Mucosa of descending colon (tissue), 3 donors: ENCODE measurements at regions not wholly inside any gene's neighbourhood (a gene's known extent, or its start where the extent isn't known, plus 50 kb on each side); places are given as distances from the start of the nearest gene placed in this dataset.

ENCODE experiments used
- ATAC-seq: fragments of 200-7000 bp; cut with Tn5 transposase; one replicate; pipeline ENCODE4 v1.9.1; 2020; ENCODE audit warnings: mild to moderate bottlenecking, moderate library complexity
- DNase-seq, 3 donors: peaks; one replicate each; pipeline ENCODE4 v3.0.0-alpha.2; 2020
- H3K36me3 ChIP-seq: fragments of 200-600 bp; one replicate; pipeline ENCODE4 v1.8.0; 2021; ENCODE audit warnings: low read depth, mild to moderate bottlenecking
- H3K4me1 ChIP-seq: fragments of 200-600 bp; one replicate; pipeline ENCODE4 v1.8.0; 2021; ENCODE audit warnings: low read depth, mild to moderate bottlenecking
- H3K4me3 ChIP-seq: fragments of 200-600 bp; one replicate; pipeline ENCODE4 v1.8.0; 2021; ENCODE audit warnings: mild to moderate bottlenecking
- H3K9me3 ChIP-seq: fragments of 200-600 bp; one replicate; pipeline ENCODE4 v1.8.0; 2021; ENCODE audit warnings: mild to moderate bottlenecking
- intact Hi-C, 2 donors: fragments of 100-400 bp; cut with DNase I in 1 of 2; cut with micrococcal nuclease in 1 of 2; formaldehyde crosslinking; loops; one replicate each; pipeline versions ENCODE4 v1.11.0 to v1.11.1; 2022; cut with DNase I, micrococcal nuclease
- TF ChIP-seq, protein P1 (sequence below): fragments of 200-600 bp; IDR thresholded peaks from one replicate; pipeline ENCODE4 v1.8.0; 2022; ENCODE audit warnings: antibody characterized with exemption, mild to moderate bottlenecking
- donor health status: DM: no; HTN: no; CAD: no; lungs with moderate emphysema.
- donor health status: DM: no; HTN: no; CAD: no.
- donor health status: DM: no; HTN: yes; CAD: no.

DNA sequence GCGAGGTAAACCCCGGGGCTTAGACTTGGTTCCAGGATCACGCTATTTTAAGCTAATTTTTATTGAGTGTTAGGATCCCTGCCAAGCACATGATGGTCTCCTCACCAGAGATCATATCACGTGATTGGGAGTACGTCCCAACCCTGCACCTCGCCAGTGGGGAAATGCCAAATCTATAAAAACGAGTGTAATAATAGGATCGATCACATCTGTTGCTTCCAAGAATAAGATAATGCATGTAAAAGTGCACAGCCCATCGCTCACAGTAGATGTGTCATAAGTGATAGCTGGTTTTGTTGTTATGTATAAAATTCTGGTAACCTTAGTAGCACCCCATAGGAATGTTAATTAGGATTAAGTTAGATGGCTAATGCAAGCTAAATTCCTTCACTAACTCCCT is 581.0 kb upstream of the TMEM132C start:
- TF ChIP-seq, protein P1, sequence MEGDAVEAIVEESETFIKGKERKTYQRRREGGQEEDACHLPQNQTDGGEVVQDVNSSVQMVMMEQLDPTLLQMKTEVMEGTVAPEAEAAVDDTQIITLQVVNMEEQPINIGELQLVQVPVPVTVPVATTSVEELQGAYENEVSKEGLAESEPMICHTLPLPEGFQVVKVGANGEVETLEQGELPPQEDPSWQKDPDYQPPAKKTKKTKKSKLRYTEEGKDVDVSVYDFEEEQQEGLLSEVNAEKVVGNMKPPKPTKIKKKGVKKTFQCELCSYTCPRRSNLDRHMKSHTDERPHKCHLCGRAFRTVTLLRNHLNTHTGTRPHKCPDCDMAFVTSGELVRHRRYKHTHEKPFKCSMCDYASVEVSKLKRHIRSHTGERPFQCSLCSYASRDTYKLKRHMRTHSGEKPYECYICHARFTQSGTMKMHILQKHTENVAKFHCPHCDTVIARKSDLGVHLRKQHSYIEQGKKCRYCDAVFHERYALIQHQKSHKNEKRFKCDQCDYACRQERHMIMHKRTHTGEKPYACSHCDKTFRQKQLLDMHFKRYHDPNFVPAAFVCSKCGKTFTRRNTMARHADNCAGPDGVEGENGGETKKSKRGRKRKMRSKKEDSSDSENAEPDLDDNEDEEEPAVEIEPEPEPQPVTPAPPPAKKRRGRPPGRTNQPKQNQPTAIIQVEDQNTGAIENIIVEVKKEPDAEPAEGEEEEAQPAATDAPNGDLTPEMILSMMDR: no peak
- Histone ChIP-seq H3K36me3 (no peaks in the 10 kb centered on the region), H3K4me3 (no peak overlapping the region), H3K4me1 (no peaks in the 10 kb centered on the region), H3K9me3 (no peaks in the 10 kb centered on the region)
- ATAC-seq (no peak), DNase-seq (no peak)
- intact Hi-C loops: no loop called here

DNA sequence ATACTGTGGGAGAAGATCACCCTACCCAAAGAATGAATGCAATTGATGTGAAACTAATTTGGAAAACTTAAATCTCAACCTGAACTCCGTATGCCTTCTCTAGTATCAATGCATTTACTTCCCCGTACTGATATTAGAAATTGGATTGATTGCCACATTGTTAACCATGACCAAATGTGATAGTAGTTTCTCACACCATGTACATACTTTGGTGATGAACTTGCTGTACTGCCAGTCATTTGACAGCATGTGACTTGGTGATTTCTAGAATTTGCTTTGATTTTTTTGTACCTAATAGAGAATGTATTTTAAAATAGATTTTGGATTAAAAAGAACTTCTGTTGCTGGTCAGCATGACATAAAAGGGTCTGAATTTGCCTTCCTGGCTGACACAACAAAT is 579.8 kb upstream of the TMEM132C start:
- DNase-seq: no peak
- no peaks in the 10 kb centered on the region for H3K36me3 ChIP-seq
- H3K4me1 ChIP-seq: no peaks in the 10 kb centered on the region
- TF ChIP-seq, protein P1: no peak
- no peak overlapping the region for H3K4me3 ChIP-seq
- no peak for ATAC-seq
- intact Hi-C loops: no loop called here
- no peaks in the 10 kb centered on the region for H3K9me3 ChIP-seq

DNA sequence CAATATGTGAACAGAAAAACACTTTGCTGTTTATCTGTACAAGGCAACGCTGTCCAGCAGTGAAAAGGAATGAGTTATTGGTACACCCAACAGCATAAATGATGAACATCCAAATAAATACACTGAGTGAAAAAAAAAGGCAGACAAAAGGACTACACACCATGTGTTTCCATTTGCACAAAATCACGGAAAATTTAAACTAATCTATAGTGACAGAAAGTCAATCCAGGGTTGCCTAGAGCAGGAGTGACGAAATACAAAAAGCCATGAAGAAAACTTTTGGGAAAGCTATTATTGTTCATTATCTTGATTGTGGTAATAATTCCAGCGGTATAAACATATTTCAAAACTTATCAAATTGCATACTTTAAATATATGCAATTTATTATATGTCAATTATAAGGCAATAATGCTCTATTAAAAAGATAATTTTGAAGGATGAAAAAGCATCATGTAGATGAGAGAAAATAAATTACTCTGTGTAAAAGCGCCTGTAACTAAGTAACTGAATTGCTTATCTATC is 578.0 kb upstream of the TMEM132C start:
- H3K4me1 ChIP-seq: no peaks in the 10 kb centered on the region
- TF ChIP-seq, protein P1: no peak
- ATAC-seq: no peak
- no peaks in the 10 kb centered on the region for H3K36me3 ChIP-seq
- intact Hi-C loops: no loop called here
- no peaks in the 10 kb centered on the region for H3K9me3 ChIP-seq
- DNase-seq: no peak
- no peak overlapping the region for H3K4me3 ChIP-seq

DNA sequence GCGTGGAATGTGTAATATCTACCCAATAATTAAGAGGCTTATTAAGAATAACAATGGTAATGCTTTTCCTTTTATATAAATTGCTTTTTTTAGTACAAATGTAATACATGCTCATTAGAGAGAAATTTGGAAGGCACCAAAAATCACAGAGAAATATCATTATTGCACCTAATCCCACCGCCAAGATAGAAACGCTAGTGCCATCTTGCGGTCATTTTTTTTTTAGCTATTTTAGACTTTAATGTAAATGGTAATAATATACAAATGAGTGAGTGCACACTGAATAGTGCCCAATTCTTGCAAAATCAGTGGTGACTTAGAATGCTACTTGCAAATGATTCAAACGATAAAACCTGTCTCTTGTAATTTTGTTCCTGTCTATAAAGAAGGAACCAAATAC is 576.8 kb upstream of the TMEM132C start:
- no peaks in the 10 kb centered on the region for H3K9me3 ChIP-seq
- intact Hi-C loops: no loop called here
- no peak overlapping the region for H3K4me3 ChIP-seq
- TF ChIP-seq, protein P1: no peak
- no peaks in the 10 kb centered on the region for H3K4me1 ChIP-seq
- H3K36me3 ChIP-seq: no peaks in the 10 kb centered on the region
- no peak for DNase-seq
- no peak for ATAC-seq

DNA sequence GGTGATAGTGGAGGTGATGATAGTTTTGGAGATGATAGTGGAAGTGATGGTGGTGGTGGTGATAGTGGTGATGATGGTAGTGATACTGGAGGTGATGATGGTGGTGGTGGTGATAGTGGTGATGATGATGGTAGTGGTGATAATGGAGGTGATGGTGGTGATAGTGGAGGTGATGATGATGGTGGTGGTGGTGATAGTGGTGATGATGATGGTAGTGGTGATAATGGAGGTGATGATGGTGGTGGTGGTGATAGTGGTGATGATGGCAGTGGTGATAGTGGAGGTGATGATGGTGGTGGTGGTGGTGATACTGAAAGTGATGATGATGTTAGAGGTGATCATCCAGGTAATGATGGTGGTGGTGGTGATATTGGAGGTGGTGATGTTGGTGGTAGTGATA is 570.0 kb upstream of the TMEM132C start:
- Histone ChIP-seq H3K4me1 (no peaks in the 10 kb centered on the region), H3K36me3 (no peaks in the 10 kb centered on the region), H3K9me3 (no peaks in the 10 kb centered on the region), H3K4me3 (no peak overlapping the region)
- intact Hi-C loops: no loop called here
- TF ChIP-seq, protein P1: no peak
- no peak for DNase-seq
- no peak for ATAC-seq

DNA sequence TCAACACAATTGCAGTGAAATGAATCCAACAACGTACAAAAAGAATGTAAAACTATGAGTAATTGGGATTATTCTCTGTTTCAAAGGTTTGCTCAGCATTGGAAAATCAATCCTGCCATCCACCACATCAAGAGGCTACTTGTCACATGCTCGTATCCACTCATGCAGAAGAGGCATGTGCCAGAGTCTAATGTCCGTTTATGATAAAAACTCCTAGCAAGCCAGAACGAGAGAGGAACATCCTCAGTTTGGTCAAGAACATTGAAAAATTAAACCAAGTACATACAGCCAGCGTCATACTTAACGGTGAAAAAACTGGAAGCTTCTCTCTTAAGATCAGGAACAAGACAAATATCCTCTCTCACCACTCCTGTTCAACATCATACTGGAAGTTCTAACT is 563.9 kb upstream of the TMEM132C start:
- H3K9me3 ChIP-seq: no peaks in the 10 kb centered on the region

More for the DNA sequence above, 563.9 kb upstream of the TMEM132C start:
- TF ChIP-seq, protein P1: no peak
- ATAC-seq (no peak), DNase-seq (no peak)
- no peak overlapping the region for H3K4me3 ChIP-seq
- H3K4me1 ChIP-seq: no peaks in the 10 kb centered on the region
- H3K36me3 ChIP-seq: no peaks in the 10 kb centered on the region
- intact Hi-C loops: no loop called here
